Neural progenitor cell (in vitro differentiated cells): ENCODE measurements at regions not wholly inside any gene's neighbourhood (a gene's known extent, or its start where the extent isn't known, plus 50 kb on each side); places are given as distances from the start of the nearest gene placed in this dataset.

Source experiments
- EZH2 ChIP-seq: fragments of 200-600 bp; sonication (generic); IDR thresholded peaks from 2 replicates; pipeline ENCODE4 v1.6.1; 2017; ENCODE audit warnings: antibody characterized with exemption, mild to moderate bottlenecking, moderate library complexity
- EZH2phosphoT487 ChIP-seq: fragments of 200-600 bp; sonication (generic); IDR thresholded peaks from 2 replicates; pipeline ENCODE4 v1.6.1; 2017; ENCODE audit warnings: antibody characterized with exemption
- TF ChIP-seq, protein P1 (sequence below): fragments of 200-600 bp; sonication (generic); IDR thresholded peaks from 2 replicates; pipeline ENCODE4 v1.5.1; 2017; ENCODE audit warnings: antibody characterized with exemption, mild to moderate bottlenecking

DNA sequence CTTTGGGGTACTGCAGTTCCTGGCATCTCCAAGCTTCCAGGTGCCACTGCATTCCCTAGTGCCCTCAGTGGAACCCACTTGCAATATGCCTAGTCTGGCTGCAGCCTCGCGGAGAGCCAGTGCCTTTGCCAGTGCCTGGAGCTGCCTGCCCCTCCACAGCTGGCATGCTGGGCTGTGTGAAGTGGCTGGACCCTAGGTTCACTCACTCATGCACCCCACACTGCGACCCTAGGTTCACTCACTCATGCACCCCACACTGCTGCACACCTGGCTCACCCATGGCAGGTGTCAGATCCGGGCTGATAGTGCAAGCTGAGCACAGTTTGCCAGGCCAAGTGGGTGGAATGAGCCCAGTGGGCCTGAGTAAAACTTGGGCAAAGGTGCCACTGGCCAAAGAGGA, 253.0 kb upstream of the NDST4 start:
- TF ChIP-seq EZH2 (no peak), EZH2phosphoT487 (no peak)
- TF ChIP-seq, protein P1, sequence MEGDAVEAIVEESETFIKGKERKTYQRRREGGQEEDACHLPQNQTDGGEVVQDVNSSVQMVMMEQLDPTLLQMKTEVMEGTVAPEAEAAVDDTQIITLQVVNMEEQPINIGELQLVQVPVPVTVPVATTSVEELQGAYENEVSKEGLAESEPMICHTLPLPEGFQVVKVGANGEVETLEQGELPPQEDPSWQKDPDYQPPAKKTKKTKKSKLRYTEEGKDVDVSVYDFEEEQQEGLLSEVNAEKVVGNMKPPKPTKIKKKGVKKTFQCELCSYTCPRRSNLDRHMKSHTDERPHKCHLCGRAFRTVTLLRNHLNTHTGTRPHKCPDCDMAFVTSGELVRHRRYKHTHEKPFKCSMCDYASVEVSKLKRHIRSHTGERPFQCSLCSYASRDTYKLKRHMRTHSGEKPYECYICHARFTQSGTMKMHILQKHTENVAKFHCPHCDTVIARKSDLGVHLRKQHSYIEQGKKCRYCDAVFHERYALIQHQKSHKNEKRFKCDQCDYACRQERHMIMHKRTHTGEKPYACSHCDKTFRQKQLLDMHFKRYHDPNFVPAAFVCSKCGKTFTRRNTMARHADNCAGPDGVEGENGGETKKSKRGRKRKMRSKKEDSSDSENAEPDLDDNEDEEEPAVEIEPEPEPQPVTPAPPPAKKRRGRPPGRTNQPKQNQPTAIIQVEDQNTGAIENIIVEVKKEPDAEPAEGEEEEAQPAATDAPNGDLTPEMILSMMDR: no peak
